PC-3 (cell line): ENCODE measurements at regions not wholly inside any gene's neighbourhood (a gene's known extent, or its start where the extent isn't known, plus 50 kb on each side); places are given as distances from the start of the nearest gene placed in this dataset.

Experiments used
- ATAC-seq: fragments of 200-7000 bp; cut with Tn5 transposase; 2 replicates; pipeline ENCODE4 v1.9.1; 2020; ENCODE audit warnings: mild to moderate bottlenecking, moderate library complexity
- BruUV-seq: library from RNA; stranded (reverse); fragments of 400-500 nt; replicated peaks from 2 replicates; lab custom pipeline; 2021; lab: Mats Ljungman, UMichigan
- CTCF ChIA-PET: fragments of 300-600 bp; sonication (Branson Sonifier 250); formaldehyde crosslinking; loops from one replicate; lab custom pipeline; 2022; ENCODE audit warnings: antibody characterized with exemption; lab: Charles Lee
- POLR2A ChIA-PET: fragments of 300-600 bp; sonication (Branson Sonifier 250); formaldehyde crosslinking; loops from one replicate; lab custom pipeline; 2022; ENCODE audit warnings: antibody characterized with exemption; ENCODE audit not compliant: unreplicated experiment; lab: Charles Lee
- DNase-seq: peaks from one replicate; pipeline ENCODE4 v3.0.0-alpha.2; 2015
- H2AFZ ChIP-seq: fragments of 300-600 bp; sonication (generic); 2 replicates; pipeline ENCODE4 v1.6.0; 2016; ENCODE audit warnings: antibody characterized with exemption, low read length
- H3F3A ChIP-seq: fragments of 300-600 bp; sonication (generic); one replicate; pipeline ENCODE4 v1.6.0; 2017; ENCODE audit warnings: antibody characterized with exemption, low read length, control low read depth, mild to moderate bottlenecking; ENCODE audit not compliant: unreplicated experiment
- H3K27ac ChIP-seq: fragments of 300-600 bp; sonication (generic); 2 replicates; pipeline ENCODE4 v1.5.1; 2016; ENCODE audit warnings: mild to moderate bottlenecking, low read length
- H3K27me3 ChIP-seq: fragments of 300-600 bp; sonication (generic); 2 replicates; pipeline ENCODE4 v1.6.1; 2016; ENCODE audit warnings: low read length, mixed read lengths
- H3K36me3 ChIP-seq: fragments of 300-600 bp; sonication (generic); 2 replicates; pipeline ENCODE4 v1.6.1; 2016; ENCODE audit warnings: low read depth, mixed run types, low read length, mixed read lengths
- H3K4me1 ChIP-seq: fragments of 300-600 bp; sonication (generic); 2 replicates; pipeline ENCODE4 v1.5.1; 2016; ENCODE audit warnings: low read length; ENCODE audit not compliant: insufficient read depth
- H3K4me2 ChIP-seq: fragments of 300-600 bp; sonication (generic); 2 replicates; pipeline ENCODE4 v1.6.0; 2016; ENCODE audit warnings: low read length
- H3K4me3 ChIP-seq: fragments of 300-600 bp; sonication (generic); 2 replicates; pipeline ENCODE4 v1.5.1; 2016; ENCODE audit warnings: mild to moderate bottlenecking, low read length, mixed read lengths
- H3K79me2 ChIP-seq: fragments of 300-600 bp; sonication (generic); 2 replicates; pipeline ENCODE4 v1.6.1; 2017; ENCODE audit warnings: low read length, mixed read lengths
- H3K9ac ChIP-seq: fragments of 300-600 bp; sonication (generic); 2 replicates; pipeline ENCODE4 v1.6.0; 2016; ENCODE audit warnings: mild to moderate bottlenecking, low read length
- H3K9me2 ChIP-seq: fragments of 300-600 bp; sonication (generic); replicated peaks from 2 replicates; pipeline ENCODE4 v1.6.1; 2016; ENCODE audit warnings: mixed run types, low read length, mixed read lengths
- H3K9me3 ChIP-seq: fragments of 300-600 bp; sonication (generic); 2 replicates; pipeline ENCODE4 v1.6.1; 2016; ENCODE audit warnings: low read length, mixed read lengths
- H4K20me1 ChIP-seq: fragments of 300-600 bp; sonication (generic); 2 replicates; pipeline ENCODE4 v1.6.1; 2016; ENCODE audit warnings: low read length, mixed read lengths
- CTCF ChIP-seq: fragments of 300-600 bp; sonication (generic); conservative IDR thresholded peaks from 2 replicates; pipeline ENCODE4 v1.5.1; 2017; ENCODE audit warnings: antibody characterized with exemption, low read depth, mild to moderate bottlenecking, low read length
- EZH2 ChIP-seq: fragments of 300-600 bp; sonication (generic); IDR thresholded peaks from one replicate; pipeline ENCODE4 v1.6.1; 2017; ENCODE audit warnings: antibody characterized with exemption, mild to moderate bottlenecking, low read length; ENCODE audit not compliant: unreplicated experiment
- EZH2phosphoT487 ChIP-seq: fragments of 300-600 bp; sonication (generic); IDR thresholded peaks from 2 replicates; pipeline ENCODE4 v1.6.1; 2018; ENCODE audit warnings: mild to moderate bottlenecking, antibody characterized with exemption, low read length, borderline replicate concordance
- intact Hi-C: fragments of 100-400 bp; cut with micrococcal nuclease; formaldehyde crosslinking; loops from 2 replicates; pipeline ENCODE4 v1.9.0; 2023

DNA sequence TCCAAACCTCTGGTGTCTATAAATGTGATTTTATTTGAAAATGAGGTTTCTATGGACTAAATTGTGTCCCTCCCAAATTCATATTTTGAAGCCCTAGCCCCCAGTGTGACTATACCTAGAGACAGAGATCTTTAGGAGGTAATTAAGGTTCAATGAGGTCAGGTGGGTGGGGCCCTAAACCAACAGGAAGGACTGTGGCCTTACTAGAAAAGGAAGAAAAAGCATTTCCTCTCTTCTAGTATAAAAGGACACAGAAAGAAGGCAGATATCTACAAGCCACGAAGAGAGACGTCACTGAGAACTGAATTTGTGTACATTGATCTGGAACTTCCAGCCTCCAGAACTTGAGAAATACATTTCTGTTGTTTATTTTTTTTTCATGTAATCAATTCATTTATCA, 123.1 kb upstream of the RUNX1 start:
- Histone ChIP-seq H3K79me2 (no peaks in the 10 kb centered on the region), H2AFZ (no peak overlapping the region), H3K27me3 (no peaks in the 10 kb centered on the region), H3K9me2 (no peaks in the 10 kb centered on the region), H3K9me3 (no peaks in the 10 kb centered on the region), H3K27ac (no peak overlapping the region), H3K4me3 (no peak overlapping the region), H3K9ac (no peak overlapping the region), H3K4me2 (no peak overlapping the region), H4K20me1 (no peaks in the 10 kb centered on the region), H3F3A (no peaks in the 10 kb centered on the region), H3K4me1 (no peaks in the 10 kb centered on the region), H3K36me3 (no peaks in the 10 kb centered on the region)
- ATAC-seq, result no peak
- ChIA-PET CTCF (no interaction called here), POLR2A (no interaction called here)
- intact Hi-C loops, result no loop called here
- DNase-seq, result no peak
- no TSS peak for BruUV-seq
- TF ChIP-seq CTCF, result no peak
- TF ChIP-seq EZH2phosphoT487, result no peak
- no peak for TF ChIP-seq EZH2

- H3K4me2 ChIP-seq, result no peak overlapping the region
- H3F3A ChIP-seq, result no peaks in the 10 kb centered on the region
- DNase-seq (no peak), ATAC-seq (no peak)
- no peak for TF ChIP-seq EZH2
- TF ChIP-seq EZH2phosphoT487, result no peak
- no peak for TF ChIP-seq CTCF
- CTCF ChIA-PET, result no interaction called here
- H2AFZ ChIP-seq, result no peak overlapping the region
- no peaks in the 10 kb centered on the region for H3K27me3 ChIP-seq
- no peaks in the 10 kb centered on the region for H3K79me2 ChIP-seq
- H3K9me2 ChIP-seq, result no peaks in the 10 kb centered on the region
- no TSS peak for BruUV-seq
- POLR2A ChIA-PET, result interaction anchor here (0.6 to 0.7 kb wide), 2 partner anchors 85 to 124 kb away, joined by 3 read pairs; no protein-coding TSS in a partner anchor
- intact Hi-C loops, result no loop called here
- H3K4me1 ChIP-seq, result no peaks in the 10 kb centered on the region
- no peak overlapping the region for H3K4me3 ChIP-seq
- no peaks in the 10 kb centered on the region for H3K9me3 ChIP-seq
- H3K9ac ChIP-seq, result no peak overlapping the region
- H3K27ac ChIP-seq, result no peak overlapping the region
- H4K20me1 ChIP-seq, result no peaks in the 10 kb centered on the region
- no peaks in the 10 kb centered on the region for H3K36me3 ChIP-seq
Observed at GRCh38 chr21:35171385-35171784, 122.3 kb upstream of the RUNX1 start.

DNA sequence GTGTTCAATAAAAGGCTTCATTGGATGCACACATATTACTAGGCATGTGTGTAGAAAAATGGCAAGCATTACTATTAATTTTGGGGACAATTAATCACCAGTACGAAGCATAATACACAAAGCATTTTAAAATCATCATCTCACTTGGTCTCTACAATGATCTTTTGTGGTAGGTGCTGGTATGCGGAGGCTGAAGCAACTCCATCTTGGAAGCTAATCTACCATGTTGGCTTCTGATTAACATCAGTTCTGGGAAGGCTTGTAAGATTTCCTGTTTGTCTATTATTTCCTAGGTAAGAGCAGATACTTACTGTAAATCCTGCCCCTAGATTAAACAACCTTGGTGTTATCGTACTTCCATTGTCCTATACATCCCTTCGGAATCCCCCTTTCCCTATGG, 121.7 kb upstream of the RUNX1 start:
- no peak overlapping the region for H3K4me3 ChIP-seq
- no peak overlapping the region for H3K4me2 ChIP-seq
- H3F3A ChIP-seq, result no peaks in the 10 kb centered on the region
- CTCF ChIA-PET, result no interaction called here
- H3K27ac ChIP-seq, result no peak overlapping the region
- DNase-seq, result no peak
- ATAC-seq, result no peak
- H3K27me3 ChIP-seq, result no peaks in the 10 kb centered on the region
- POLR2A ChIA-PET, result interaction anchor here (0.6 kb wide), 1 partner anchor 123 kb away, joined by 3 read pairs; no protein-coding TSS in a partner anchor
- no peaks in the 10 kb centered on the region for H3K9me3 ChIP-seq
- H4K20me1 ChIP-seq, result no peaks in the 10 kb centered on the region
- no peak for TF ChIP-seq EZH2phosphoT487
- no peak for TF ChIP-seq CTCF
- no peak for TF ChIP-seq EZH2
- intact Hi-C loops, result no loop called here
- no peaks in the 10 kb centered on the region for H3K36me3 ChIP-seq
- H3K9me2 ChIP-seq, result no peaks in the 10 kb centered on the region
- no peak overlapping the region for H2AFZ ChIP-seq
- H3K9ac ChIP-seq, result no peak overlapping the region
- BruUV-seq, result no TSS peak
- no peaks in the 10 kb centered on the region for H3K4me1 ChIP-seq
- no peaks in the 10 kb centered on the region for H3K79me2 ChIP-seq
